ENCODE measurements at regions not wholly inside any gene's neighbourhood (a gene's known extent, or its start where the extent isn't known, plus 50 kb on each side); places are given as distances from the start of the nearest gene placed in this dataset.

- Mint-ChIP-seq H3K36me3 (ENCODE audit: insufficient read depth) (no peaks in the 10 kb centered on the region), H3K4me1 (ENCODE audit: low read depth) (no peaks in the 10 kb centered on the region), H3K27me3 (ENCODE audit: low read depth) (peaks cover 11% of the 10 kb centered on the region), H3K9me3 (no peaks in the 10 kb centered on the region), H3K4me3 (no peak overlapping the region)
- DNase-seq, result no peak
- no peak for ATAC-seq
Observed at GRCh38 chr1:29457496-29458368, 221.4 kb downstream of the PTPRU start.

- ATAC-seq, result no peak
- Mint-ChIP-seq H3K4me1 (ENCODE audit: low read depth) (no peaks in the 10 kb centered on the region), H3K4me3 (no peak overlapping the region), H3K9me3 (no peaks in the 10 kb centered on the region), H3K36me3 (ENCODE audit: insufficient read depth) (no peaks in the 10 kb centered on the region), H3K27me3 (ENCODE audit: low read depth) (peaks cover 11% of the 10 kb centered on the region)
- no peak for DNase-seq
Observed at GRCh38 chr1:29456685-29457435, 220.5 kb downstream of the PTPRU start.

- no peaks in the 10 kb centered on the region for H3K36me3 Mint-ChIP-seq (ENCODE audit: insufficient read depth)
- ATAC-seq, result no peak
- no peaks in the 10 kb centered on the region for H3K4me1 Mint-ChIP-seq (ENCODE audit: low read depth)
- no peak for DNase-seq
- H3K27me3 Mint-ChIP-seq (ENCODE audit: low read depth), result peaks cover 13% of the 10 kb centered on the region
- H3K9me3 Mint-ChIP-seq, result no peaks in the 10 kb centered on the region
- H3K4me3 Mint-ChIP-seq, result no peak overlapping the region
Observed at GRCh38 chr1:29455781-29456180, 219.5 kb downstream of the PTPRU start.

GRCh38 chr1:29454616-29455380 is 218.5 kb downstream of the PTPRU start:
- no peak overlapping the region for H3K4me3 Mint-ChIP-seq
- ATAC-seq, result no peak
- no peak for DNase-seq
- H3K36me3 Mint-ChIP-seq (ENCODE audit: insufficient read depth), result no peaks in the 10 kb centered on the region
- H3K4me1 Mint-ChIP-seq (ENCODE audit: low read depth), result no peaks in the 10 kb centered on the region
- H3K9me3 Mint-ChIP-seq, result no peaks in the 10 kb centered on the region
- H3K27me3 Mint-ChIP-seq (ENCODE audit: low read depth), result peaks cover 13% of the 10 kb centered on the region

- H3K9me3 Mint-ChIP-seq, result no peaks in the 10 kb centered on the region
- no peak for DNase-seq
- no peak overlapping the region for H3K4me3 Mint-ChIP-seq
- no peaks in the 10 kb centered on the region for H3K4me1 Mint-ChIP-seq (ENCODE audit: low read depth)
- peaks cover 13% of the 10 kb centered on the region for H3K27me3 Mint-ChIP-seq (ENCODE audit: low read depth)
- no peak for ATAC-seq
- no peaks in the 10 kb centered on the region for H3K36me3 Mint-ChIP-seq (ENCODE audit: insufficient read depth)
Observed at GRCh38 chr1:29453502-29454240, 217.3 kb downstream of the PTPRU start.

GRCh38 chr1:29452463-29453230 is 216.3 kb downstream of the PTPRU start:
- Mint-ChIP-seq H3K4me1 (ENCODE audit: low read depth) (no peaks in the 10 kb centered on the region), H3K4me3 (no peak overlapping the region), H3K27me3 (ENCODE audit: low read depth) (peaks cover 13% of the 10 kb centered on the region), H3K9me3 (no peaks in the 10 kb centered on the region), H3K36me3 (ENCODE audit: insufficient read depth) (no peaks in the 10 kb centered on the region)
- DNase-seq (no peak), ATAC-seq (no peak)

GRCh38 chr1:29451368-29451892 is 215.1 kb downstream of the PTPRU start:
- Mint-ChIP-seq H3K4me1 (ENCODE audit: low read depth) (no peaks in the 10 kb centered on the region), H3K27me3 (ENCODE audit: low read depth) (peaks cover 17% of the 10 kb centered on the region), H3K9me3 (no peaks in the 10 kb centered on the region), H3K36me3 (ENCODE audit: insufficient read depth) (no peaks in the 10 kb centered on the region), H3K4me3 (no peak overlapping the region)
- no peak for ATAC-seq
- DNase-seq, result no peak

- ATAC-seq (no peak), DNase-seq (no peak)
- no peaks in the 10 kb centered on the region for H3K36me3 Mint-ChIP-seq (ENCODE audit: insufficient read depth)
- no peaks in the 10 kb centered on the region for H3K4me1 Mint-ChIP-seq (ENCODE audit: low read depth)
- peaks cover 15% of the 10 kb centered on the region for H3K27me3 Mint-ChIP-seq (ENCODE audit: low read depth)
- H3K4me3 Mint-ChIP-seq, result no peak overlapping the region
- H3K9me3 Mint-ChIP-seq, result no peaks in the 10 kb centered on the region
Observed at GRCh38 chr1:29450591-29450990, 214.3 kb downstream of the PTPRU start.

- no peaks in the 10 kb centered on the region for H3K36me3 Mint-ChIP-seq (ENCODE audit: insufficient read depth)
- DNase-seq (no peak), ATAC-seq (no peak)
- H3K27me3 Mint-ChIP-seq (ENCODE audit: low read depth), result peaks cover 9% of the 10 kb centered on the region
- no peaks in the 10 kb centered on the region for H3K9me3 Mint-ChIP-seq
- no peaks in the 10 kb centered on the region for H3K4me1 Mint-ChIP-seq (ENCODE audit: low read depth)
- H3K4me3 Mint-ChIP-seq, result no peak overlapping the region
Observed at GRCh38 chr1:29448456-29449235, 212.3 kb downstream of the PTPRU start.

- H3K4me3 Mint-ChIP-seq, result no peak overlapping the region
- peaks cover 9% of the 10 kb centered on the region for H3K27me3 Mint-ChIP-seq (ENCODE audit: low read depth)
- no peaks in the 10 kb centered on the region for H3K4me1 Mint-ChIP-seq (ENCODE audit: low read depth)
- ATAC-seq, result no peak
- no peaks in the 10 kb centered on the region for H3K36me3 Mint-ChIP-seq (ENCODE audit: insufficient read depth)
- DNase-seq, result no peak
- no peaks in the 10 kb centered on the region for H3K9me3 Mint-ChIP-seq
Observed at GRCh38 chr1:29447368-29447767, 211.0 kb downstream of the PTPRU start.

GRCh38 chr1:29444782-29445729 is 208.7 kb downstream of the PTPRU start:
- H3K27me3 Mint-ChIP-seq (ENCODE audit: low read depth), result peaks cover 11% of the 10 kb centered on the region
- no peaks in the 10 kb centered on the region for H3K36me3 Mint-ChIP-seq (ENCODE audit: insufficient read depth)
- ATAC-seq (no peak), DNase-seq (no peak)
- no peak overlapping the region for H3K4me3 Mint-ChIP-seq
- no peaks in the 10 kb centered on the region for H3K4me1 Mint-ChIP-seq (ENCODE audit: low read depth)
- no peaks in the 10 kb centered on the region for H3K9me3 Mint-ChIP-seq

Data from activated T-cell treated with anti-CD3 and anti-CD28 coated beads, Interleukin-2, amount 50 U/mL, for 4 hours (primary cell).